NCI-H2227 (cell line): ENCODE measurements at regions not wholly inside any gene's neighbourhood (a gene's known extent, or its start where the extent isn't known, plus 50 kb on each side); places are given as distances from the start of the nearest gene placed in this dataset.
"Not testable (repeated sequence)": the region's sequence is repeated elsewhere in the genome, so short reads cannot be mapped to it uniquely, and the experiment has no call there.

Experiments
- DNase-seq: peaks from one replicate; lab custom pipeline; 2025; ENCODE audit not compliant: unreplicated experiment; lab: John Stamatoyannopoulos, UW

DNA sequence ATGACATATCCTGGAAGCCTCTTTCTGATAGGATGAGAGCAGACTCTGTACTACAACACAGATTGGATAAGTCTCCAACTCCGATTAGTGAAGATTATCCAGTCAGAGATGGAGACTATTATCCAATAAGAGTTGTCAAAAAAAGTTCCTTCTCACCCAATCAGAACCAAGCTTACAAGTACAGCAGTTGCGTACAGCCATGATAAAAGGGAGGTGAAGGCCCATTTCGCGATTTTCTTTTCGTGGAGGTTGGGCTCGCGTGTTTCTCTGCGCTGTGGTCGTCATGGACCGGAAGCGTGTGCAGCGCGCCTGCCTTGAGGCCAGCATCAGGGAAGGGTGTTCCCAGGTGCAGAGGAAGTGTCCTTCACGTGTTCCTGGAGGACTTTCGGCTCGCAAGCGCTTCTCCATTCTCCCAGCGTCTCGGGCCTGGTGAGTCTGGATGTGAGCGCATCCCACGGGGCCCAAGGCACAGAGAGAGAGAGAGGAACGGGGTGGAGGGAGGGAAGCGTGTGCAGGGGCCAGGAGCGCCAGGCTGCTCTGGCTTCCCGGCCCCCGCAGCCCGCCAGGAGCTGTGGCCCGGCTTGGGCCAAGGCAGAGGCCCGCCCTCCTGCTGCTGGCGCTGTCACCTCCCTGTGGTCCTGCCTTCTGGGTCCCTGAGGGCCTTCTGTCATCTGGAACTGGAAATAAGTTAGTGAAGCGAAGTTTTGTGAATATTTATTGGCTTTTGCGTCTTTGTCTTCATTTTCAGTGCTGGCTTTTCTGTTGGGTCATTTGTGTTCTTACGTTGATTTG is 53.9 kb downstream of the CDRT15L2 start:
- DNase-seq, result not testable (repeated sequence)

DNA sequence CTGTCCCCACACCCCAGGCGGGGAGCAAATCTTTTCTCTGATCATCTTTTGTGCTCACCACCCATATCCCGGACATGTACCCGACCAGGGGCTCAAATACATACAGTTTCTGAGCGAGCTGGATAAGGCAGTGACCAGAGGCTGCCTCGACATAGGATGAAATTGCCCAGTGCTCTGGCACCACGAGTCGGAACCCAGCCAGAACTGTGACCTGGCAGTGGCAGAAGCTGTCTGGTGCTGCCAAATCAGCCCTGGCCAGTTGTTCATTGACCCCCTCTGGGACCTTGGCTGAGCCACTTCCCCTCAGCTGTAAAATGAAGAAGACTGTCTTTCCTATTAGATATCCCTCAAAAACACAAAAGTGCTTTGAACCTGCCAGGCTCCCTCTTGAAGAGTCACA is 60.6 kb downstream of the CDRT15L2 start:
- not testable (repeated sequence) for DNase-seq

DNA sequence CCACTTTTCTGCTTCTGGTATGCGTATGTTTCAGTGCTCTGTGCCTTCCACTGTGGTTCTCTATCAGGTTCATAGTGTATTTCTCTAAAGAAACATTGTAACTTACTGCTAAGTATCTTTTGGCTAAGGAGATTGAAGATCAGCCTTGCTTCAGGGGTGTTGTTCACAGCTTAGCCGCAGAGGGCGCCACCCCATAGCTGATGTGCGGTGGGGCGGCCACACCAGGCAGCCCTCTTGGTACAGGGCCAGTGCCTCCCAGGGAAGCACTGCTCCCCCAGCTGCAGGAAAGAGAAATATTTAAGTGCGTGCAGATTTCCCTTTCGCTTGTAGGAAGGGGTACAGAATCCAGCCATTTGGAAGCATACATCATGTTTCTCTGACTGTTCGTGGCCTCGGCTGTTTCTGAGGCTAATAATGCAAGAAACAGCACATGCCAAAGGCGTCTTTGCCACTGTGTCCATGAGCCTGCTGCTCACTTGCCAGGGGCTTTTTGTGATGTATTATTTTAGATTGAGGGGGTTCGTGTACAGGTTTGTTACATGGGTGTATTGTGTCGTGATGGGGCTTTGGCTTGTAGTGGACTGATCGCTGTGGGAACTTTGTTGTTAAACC is 67.2 kb downstream of the CDRT15L2 start:
- DNase-seq, result not testable (repeated sequence)

DNA sequence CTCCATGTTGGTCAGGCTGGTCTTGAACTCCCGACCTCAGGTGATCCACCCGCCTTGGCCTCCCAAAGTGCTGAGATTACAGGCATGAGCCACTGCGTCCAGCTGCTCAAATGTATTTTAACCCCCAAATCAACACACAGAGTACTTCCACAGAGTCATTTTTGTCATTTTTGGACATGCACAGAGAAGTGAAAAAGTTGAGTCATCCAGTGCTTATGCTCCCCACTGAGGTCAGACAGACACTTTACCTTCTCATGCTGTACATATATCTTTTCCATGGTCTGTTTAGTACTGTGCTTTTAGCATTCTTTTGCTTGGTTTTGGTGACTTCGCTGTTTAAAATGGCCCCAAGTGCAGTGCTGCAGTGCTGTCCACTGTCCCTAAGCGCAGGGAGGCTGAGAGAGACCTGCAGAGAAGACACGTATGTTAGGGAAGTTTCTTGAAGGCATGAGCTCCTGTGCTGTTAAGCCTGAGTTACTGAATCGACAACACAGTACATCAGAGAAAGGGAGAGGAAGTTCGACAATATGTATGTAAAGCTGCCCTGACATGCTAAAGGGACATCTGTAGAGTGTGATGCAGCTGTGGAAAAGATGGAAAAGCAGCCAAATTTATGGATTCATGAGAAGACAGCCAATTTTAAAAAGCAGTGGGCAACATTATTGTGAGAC is 69.7 kb downstream of the CDRT15L2 start:
- DNase-seq, result not testable (repeated sequence)

DNA sequence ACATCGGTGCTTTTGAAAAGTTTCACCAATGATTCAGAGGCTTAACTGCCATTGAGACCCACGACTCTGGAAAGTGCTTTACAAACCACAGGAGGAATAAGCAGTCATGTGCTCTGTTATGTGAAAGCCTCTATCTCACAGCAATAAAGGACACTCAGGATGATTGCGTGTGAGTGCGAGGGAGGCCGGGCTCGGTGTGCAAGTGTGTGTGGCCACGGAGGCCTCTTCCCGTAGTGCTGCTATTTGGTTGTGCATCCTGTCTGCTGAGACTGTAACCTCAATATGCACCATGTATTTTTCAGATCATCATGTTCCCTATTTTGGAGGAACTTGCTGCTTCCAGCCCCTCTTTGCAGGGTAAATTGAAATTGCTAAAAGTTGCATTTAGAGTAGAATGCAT is 71.5 kb downstream of the CDRT15L2 start:
- DNase-seq, result not testable (repeated sequence)

DNA sequence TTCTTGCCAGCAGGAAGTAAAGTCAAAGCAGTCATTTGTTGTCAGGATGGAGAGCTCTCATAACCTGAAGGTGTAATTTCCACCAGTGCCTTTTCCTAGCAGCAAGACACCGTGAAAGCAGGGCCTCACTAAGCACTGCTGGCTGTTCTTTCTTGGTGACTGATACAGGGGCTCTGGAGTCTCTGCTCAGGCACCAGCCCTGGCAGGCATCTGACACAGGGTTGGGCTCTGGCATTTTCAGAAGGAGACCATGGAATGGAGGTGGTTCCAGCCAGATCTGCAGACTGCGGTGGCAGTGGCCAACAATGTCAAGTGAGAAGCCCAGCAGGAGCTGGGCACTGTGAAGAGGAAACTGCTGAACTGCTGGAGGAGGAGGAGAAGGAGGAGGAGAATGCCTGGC is 72.2 kb downstream of the CDRT15L2 start:
- DNase-seq, result not testable (repeated sequence)

DNA sequence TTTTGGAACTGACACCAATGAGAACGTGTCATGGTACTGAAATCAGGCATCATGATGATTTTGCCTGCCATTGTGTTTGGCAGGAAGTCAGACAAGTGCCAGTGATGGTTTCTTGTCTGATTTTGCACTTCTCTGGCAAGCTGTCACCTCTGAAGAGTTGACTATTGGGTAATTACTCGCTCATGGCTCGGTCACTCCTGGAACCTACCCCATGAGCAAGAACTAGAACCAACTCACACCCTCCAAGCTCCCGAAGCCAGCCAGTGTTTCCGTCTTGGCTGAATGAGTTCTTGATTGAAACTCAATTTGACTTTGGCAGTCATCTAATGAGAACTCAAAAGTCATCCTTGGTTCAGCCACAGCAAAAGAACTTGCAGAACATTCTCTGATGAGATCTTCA is 73.9 kb downstream of the CDRT15L2 start:
- DNase-seq, result not testable (repeated sequence)

DNA sequence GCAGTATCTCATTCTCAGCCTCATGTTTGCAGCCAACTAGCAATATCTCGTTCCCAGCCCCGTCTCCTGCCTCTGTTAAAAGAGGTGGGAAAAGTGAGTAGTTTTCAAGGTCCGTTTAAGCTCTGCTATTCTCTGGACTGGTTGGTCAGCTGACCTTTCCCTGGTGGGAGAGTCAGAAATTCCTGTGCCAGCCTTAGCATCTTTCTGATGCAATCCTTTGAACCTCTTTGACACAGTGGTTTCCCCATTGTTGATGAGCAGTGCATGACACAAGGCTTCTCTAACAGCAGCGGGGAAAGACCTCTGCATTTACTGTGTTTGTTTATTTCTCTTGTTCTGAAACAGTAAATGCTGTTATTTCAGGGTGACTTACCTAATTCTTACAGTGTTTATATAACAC is 74.6 kb downstream of the CDRT15L2 start:
- DNase-seq, result not testable (repeated sequence)

DNA sequence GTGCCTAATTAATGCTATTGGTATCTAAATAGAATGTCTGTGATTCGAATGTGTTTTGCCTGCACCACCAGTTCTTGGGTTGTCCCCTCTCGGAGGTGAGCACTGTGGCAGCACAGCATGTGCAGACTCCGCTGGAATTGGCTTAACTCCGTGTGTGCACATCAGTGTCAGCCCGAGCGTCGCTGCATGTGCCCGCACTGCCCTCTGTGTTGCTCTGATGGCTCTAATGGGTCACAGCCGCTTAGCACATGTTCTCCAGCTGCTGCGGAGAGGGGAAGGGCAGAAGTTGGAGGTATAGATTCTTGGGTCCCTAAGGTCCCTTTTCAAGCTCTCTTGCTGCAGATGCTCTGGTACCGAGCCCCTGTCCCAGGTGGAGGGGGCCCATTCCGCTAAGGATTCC is 75.1 kb downstream of the CDRT15L2 start:
- DNase-seq, result not testable (repeated sequence)

DNA sequence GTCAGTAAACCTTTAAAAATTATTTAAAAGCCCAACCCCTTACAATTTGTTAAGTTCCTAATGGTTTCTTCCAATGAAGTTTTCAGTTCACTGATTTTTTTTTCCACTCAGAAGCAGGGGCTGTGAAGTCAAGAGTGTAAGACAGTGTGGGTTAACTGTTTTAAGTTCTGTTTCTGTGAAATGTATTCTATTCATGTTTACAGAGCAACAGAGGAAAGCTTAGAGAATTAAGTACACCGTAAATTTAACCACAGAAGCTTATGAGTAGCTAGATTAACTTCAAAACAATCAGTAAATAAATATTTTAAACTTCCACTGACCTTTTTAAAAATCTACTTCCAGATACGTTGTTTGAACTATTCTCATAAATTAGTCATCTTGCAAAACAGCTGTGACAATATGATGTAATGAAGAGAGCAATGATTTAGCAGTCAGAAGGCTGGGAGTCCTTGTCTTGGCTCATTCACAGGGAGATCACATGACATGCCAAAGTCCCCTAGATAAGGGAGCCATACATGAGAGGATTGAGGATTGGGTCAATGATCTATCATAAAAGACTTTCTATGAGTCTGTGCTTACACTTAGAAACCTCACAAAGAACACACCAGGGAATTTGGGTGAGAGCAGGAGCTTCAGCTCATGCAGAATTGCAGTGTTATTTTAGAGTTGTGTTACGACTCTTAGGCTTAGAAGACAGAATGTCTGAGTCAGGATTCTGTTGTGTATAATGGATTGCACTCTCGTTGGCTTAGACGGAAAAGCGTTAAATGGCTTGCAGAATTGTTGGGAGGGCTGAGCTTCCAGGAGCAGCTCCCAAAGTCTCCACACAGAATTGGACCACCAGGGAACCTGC is 85.8 kb downstream of the CDRT15L2 start:
- DNase-seq, result not testable (repeated sequence)

DNA sequence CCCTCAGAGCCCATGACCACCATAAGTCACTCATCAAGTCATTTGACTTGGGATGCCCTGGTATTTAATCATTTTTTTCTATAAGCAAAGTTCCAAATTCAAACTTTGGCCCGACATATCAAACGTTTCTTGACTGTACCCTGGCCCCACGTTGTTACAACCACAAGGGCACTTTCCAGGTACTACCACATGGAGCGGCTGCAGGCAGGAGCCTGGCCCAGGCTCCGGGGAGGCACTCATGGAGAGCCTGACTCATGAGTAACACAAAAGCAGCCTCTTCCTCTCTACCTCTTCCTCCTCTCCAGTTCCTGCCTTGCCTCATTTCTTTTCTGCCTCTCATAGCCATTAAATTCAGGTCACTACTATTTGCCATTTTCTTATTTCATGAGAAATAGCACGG is 87.2 kb downstream of the CDRT15L2 start:
- not testable (repeated sequence) for DNase-seq

DNA sequence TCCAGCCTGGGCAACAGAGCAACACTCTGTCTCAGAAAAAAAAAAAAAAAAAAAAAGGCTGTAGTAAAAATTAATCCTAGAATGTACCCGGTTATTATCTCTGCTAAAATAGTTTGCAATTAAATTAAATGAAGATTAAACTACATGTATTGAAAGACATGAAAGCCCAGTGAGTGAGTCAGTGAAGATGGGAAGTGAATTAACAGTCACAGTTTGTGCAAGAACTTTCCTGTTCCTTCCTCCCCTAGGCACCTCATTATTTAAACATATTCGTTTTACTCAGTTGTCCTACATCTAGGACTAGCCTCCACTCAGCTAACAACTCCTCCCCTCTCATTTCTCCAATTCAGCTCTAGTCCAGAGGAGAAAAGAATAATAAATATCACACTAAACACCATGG is 88.2 kb downstream of the CDRT15L2 start:
- DNase-seq, result not testable (repeated sequence)

DNA sequence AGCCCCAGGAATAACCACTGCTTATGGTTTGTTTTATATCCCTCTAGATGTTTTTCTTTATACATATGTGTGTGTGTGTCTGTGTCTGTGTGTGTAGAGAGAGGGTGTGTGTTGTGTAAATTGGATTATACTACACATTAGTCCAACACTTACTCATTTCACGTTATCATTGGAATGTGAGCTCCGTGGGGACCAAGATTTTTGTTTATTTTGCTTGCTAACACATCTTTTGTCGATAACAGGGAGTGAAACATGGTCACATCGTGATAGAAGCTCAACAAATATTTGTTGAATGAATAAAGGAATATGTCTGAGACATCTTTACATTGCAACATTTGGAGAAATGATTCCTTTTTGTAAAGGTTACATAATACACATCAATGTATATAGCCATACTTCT is 88.8 kb downstream of the CDRT15L2 start:
- not testable (repeated sequence) for DNase-seq

DNA sequence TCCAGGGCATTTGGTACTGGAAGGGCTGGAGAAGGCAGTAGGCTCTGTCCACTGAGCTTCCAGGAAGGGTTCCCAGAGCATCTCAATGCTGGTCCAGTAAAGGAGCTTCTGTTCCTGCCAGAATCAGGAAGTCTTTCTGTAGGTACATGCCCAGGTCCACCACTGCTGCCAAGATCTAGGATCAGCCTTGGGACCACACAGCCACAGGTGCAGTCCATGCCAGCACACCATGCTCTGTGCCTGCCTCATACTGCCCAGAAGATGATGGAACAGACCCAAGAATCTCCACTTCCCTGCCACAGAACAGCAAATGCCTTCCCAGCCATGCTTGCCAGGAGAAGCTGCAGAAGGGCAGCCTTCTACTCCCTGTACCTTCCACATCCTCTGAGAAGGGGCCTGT is 89.3 kb downstream of the CDRT15L2 start:
- DNase-seq, result not testable (repeated sequence)

DNA sequence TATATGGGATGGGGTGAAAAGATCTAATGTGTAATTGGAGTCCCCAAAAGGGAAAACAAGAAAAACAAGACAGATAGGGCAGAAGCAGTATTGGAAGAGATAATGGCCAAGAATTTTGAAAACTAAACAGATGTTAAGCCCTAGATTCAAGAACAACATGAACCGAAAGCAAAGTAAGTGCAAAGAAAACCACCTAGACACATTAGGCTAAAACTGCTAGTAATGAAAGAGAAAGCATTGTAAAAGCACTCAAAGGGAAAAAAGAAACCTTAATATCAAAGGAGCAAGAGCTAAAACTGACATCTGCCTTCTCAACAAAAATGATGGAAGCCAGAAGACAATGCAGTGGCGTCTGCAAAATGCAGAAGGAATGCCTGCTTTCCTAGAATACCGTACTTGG is 91.0 kb downstream of the CDRT15L2 start:
- not testable (repeated sequence) for DNase-seq

DNA sequence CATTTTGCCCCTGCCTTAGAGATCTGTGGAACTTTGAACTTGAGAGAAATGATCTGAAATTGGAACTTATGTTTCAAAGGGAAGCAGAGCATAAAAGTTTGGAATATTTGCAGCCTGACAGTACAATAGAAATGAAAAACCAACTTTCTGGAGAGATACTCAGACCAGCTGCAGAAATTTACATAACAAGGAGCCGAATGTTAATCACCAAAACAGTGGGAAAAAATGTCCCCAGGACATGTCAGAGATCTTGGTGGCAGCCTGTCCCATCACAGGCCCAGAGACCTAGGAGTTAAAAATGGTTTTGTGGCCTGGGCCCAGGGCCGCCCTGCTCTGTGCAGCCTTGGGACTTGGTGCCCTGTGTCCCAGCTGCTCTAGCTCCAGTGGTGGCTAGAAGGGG is 94.8 kb downstream of the CDRT15L2 start:
- not testable (repeated sequence) for DNase-seq

DNA sequence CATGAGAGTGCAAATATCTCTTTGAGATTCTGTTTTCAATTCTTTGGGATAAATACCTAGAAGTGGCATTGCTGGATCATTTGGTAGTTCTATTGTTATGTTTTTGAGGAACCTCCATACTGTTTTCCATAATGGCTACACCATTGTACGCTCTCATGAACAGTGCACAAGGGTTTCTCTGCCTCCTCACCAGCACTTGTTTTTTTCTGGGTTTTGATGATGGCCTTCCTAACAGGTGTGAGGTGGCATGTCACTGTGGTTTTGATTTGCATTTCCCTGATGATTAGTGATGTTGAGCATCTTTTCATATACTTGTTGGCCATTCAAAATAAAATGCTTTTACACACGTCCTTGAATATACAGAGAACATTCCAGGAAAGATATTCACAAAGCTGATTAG is 96.2 kb downstream of the CDRT15L2 start:
- DNase-seq, result not testable (repeated sequence)

DNA sequence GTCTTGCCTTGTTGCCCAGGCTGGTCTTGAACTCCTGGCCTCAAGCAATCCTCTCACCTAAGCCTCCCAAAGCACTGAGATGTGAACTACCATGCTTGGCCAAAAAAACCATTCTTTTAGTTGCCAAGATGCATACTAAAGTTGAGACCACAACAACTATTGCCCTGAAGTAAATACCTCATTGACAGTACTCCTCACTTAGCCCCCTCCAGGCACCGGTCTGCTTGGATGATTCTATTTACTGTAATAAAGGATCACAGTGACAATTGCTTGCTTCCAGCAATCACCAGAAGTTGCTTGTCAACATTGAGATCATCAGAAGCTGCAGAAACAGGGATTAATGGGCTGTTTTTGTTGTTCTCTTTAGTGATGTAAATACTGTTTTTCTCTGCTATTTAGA is 97.1 kb downstream of the CDRT15L2 start:
- not testable (repeated sequence) for DNase-seq

DNA sequence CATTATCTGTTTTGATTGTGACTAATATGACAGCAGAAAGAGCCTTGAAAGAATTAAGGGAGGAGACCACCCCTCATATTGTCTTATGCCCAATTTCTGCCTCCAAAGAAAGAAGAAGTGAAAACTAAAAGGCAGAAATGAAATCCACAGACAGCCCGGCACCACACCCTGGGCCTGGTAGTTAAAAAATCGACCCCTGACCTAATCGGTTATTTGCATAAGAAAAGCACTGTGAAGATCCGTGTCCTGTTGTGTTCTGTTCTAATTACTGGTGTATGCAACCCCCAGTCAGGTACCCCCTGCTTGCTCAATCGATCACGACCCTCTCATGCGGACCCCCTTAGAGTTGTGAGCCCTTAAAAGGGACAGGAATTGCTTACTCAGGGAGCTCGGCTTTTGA is 97.9 kb downstream of the CDRT15L2 start:
- not testable (repeated sequence) for DNase-seq

DNA sequence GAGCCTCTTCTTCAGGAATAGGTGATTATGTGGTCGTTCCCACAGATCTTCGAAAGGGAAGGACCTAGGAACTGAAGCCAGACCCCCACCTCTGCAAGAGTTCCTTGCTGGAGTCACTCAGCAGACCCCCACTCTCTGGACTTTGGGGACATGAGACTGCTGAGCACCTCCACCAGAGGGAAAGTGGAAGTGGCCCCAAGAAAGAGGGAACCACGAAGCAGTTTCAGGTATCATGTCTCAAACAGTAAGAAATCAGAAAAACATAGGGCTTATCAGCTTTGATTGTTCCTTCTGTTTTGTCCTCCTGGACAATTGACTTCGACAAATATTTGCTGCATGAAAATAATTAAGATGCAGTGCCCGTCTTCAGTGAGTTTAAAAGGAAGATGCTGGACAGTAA is 98.9 kb downstream of the CDRT15L2 start:
- not testable (repeated sequence) for DNase-seq
